HFF-Myc (cell line): ENCODE measurements at regions not wholly inside any gene's neighbourhood (a gene's known extent, or its start where the extent isn't known, plus 50 kb on each side); places are given as distances from the start of the nearest gene placed in this dataset.

ENCODE experiments used
- DNase-seq: peaks from one replicate; pipeline ENCODE4 v3.0.0-alpha.2; 2011; ENCODE audit warnings: low read depth; ENCODE audit errors: extremely low read depth
- H3K4me3 ChIP-seq: replicated peaks from 2 replicates; pipeline ENCODE4 v1.5.1; 2011; ENCODE audit warnings: low read depth, mild to moderate bottlenecking, control low read depth, low read length
- CTCF ChIP-seq: IDR thresholded peaks from 2 replicates; pipeline ENCODE4 v1.5.1; 2012; ENCODE audit warnings: mild to moderate bottlenecking, low read depth, low read length, control low read depth; ENCODE audit errors: missing control alignments

- H3K4me3 ChIP-seq = no peak overlapping the region
- no peak for DNase-seq
- no peak for TF ChIP-seq CTCF
Observed at GRCh38 chr6:1250489-1251197, 61.3 kb upstream of the FOXQ1 start.

GRCh38 chr6:1247894-1248293 lies 64.0 kb upstream of the FOXQ1 start:
- no peak for DNase-seq
- H3K4me3 ChIP-seq = no peak overlapping the region
- no peak for TF ChIP-seq CTCF

- TF ChIP-seq CTCF = no peak
- no peak overlapping the region for H3K4me3 ChIP-seq
Observed at GRCh38 chr6:1247056-1247455, 64.8 kb upstream of the FOXQ1 start.

GRCh38 chr6:1244941-1245340 lies 67.0 kb upstream of the FOXQ1 start:
- DNase-seq = no peak
- no peak overlapping the region for H3K4me3 ChIP-seq
- TF ChIP-seq CTCF = no peak

More at GRCh38 chr6:1247056-1247455, 64.8 kb upstream of the FOXQ1 start:
- DNase-seq = no peak

- no peak for TF ChIP-seq CTCF
- no peak for DNase-seq
- no peak overlapping the region for H3K4me3 ChIP-seq
Observed at GRCh38 chr6:1244278-1244677, 67.6 kb upstream of the FOXQ1 start.

- TF ChIP-seq CTCF = no peak
Observed at GRCh38 chr6:1242446-1242845, 69.5 kb upstream of the FOXQ1 start.

GRCh38 chr6:1242021-1242420 lies 69.9 kb upstream of the FOXQ1 start:
- TF ChIP-seq CTCF = no peak
- no peak for DNase-seq
- H3K4me3 ChIP-seq = no peak overlapping the region

More at GRCh38 chr6:1242446-1242845, 69.5 kb upstream of the FOXQ1 start:
- no peak overlapping the region for H3K4me3 ChIP-seq
- no peak for DNase-seq
